Testis (tissue), 2 donors: ENCODE measurements at regions not wholly inside any gene's neighbourhood (a gene's known extent, or its start where the extent isn't known, plus 50 kb on each side); places are given as distances from the start of the nearest gene placed in this dataset.
"Not testable (repeated sequence)": the region's sequence is repeated elsewhere in the genome, so short reads cannot be mapped to it uniquely, and the experiment has no call there.

Experiments
- DNase-seq: peaks from one replicate; pipeline ENCODE4 v3.0.0-alpha.2; 2019
- H3K27ac ChIP-seq, 2 donors: fragments of 200-600 bp; sonication (generic); one replicate each; pipeline ENCODE4 v1.5.1; 2019
- H3K27me3 ChIP-seq: fragments of 200-600 bp; sonication (generic); one replicate; pipeline ENCODE4 v1.5.1; 2019
- H3K36me3 ChIP-seq: fragments of 200-600 bp; sonication (generic); one replicate; pipeline ENCODE4 v1.5.1; 2017; ENCODE audit warnings: low read depth; ENCODE audit errors: missing control alignments
- H3K4me1 ChIP-seq: fragments of 200-600 bp; sonication (generic); one replicate; pipeline ENCODE4 v1.5.1; 2019
- H3K4me3 ChIP-seq, 2 donors: fragments of 200-600 bp; sonication (generic); one replicate each; pipeline ENCODE4 v1.5.1; 2017 to 2019
- H3K9me3 ChIP-seq: fragments of 200-600 bp; sonication (generic); one replicate; pipeline ENCODE4 v1.5.1; 2017
- CTCF ChIP-seq, 3 experiments: fragments of 450-650 bp in 2 of 3; fragments of 200-600 bp in 1 of 3; sonication (generic) in 1 of 3; IDR thresholded peaks; one replicate each; pipeline ENCODE4 v1.5.1; 2016 to 2019; ENCODE audit warnings: antibody characterized with exemption in 3 of 3, mild to moderate bottlenecking in 2 of 3, moderate library complexity in 1 of 3
- POLR2A ChIP-seq: fragments of 450-650 bp; IDR thresholded peaks from one replicate; pipeline ENCODE4 v1.6.1; 2017; ENCODE audit warnings: antibody characterized with exemption, mild to moderate bottlenecking, moderate library complexity
- WGBS, 2 donors: methylation state at CpG; one replicate each; pipeline ENCODE4 v1.1.5; 2018; 5-methylcytosine and 5-hydroxymethylcytosine counted together
- intact Hi-C: fragments of 100-400 bp; cut with DNase I; formaldehyde crosslinking; loops from one replicate; pipeline ENCODE4 v1.15.1; 2023; ENCODE audit warnings: low total_unique reads

- Histone ChIP-seq H3K4me3 (no peak overlapping the region), H3K27me3 (no peaks in the 10 kb centered on the region), H3K4me1 (no peaks in the 10 kb centered on the region), H3K36me3 (no peaks in the 10 kb centered on the region), H3K27ac (no peak overlapping the region), H3K9me3 (no peaks in the 10 kb centered on the region)
- intact Hi-C loops: no loop called here
- 56 to 57% methylated on average over 3 of the region's 3 CpGs for WGBS, 2 donors
- TF ChIP-seq CTCF (IDR thresholded peaks at IDR 0.05) (no peak), POLR2A (no peak)
- DNase-seq: no peak
These were observed 139.5 kb upstream of the FERD3L start for GRCh38 chr7:19284596-19285300.

- H3K9me3 ChIP-seq: no peaks in the 10 kb centered on the region
- intact Hi-C loops: no loop called here
- H3K4me1 ChIP-seq: no peaks in the 10 kb centered on the region
- WGBS, 2 donors: 75 to 90% methylated on average over 1 of the region's 1 CpG
- no peaks in the 10 kb centered on the region for H3K36me3 ChIP-seq
- no peak overlapping the region for H3K27ac ChIP-seq
- TF ChIP-seq CTCF (IDR thresholded peaks at IDR 0.05) (no peak), POLR2A (no peak)
- DNase-seq: no peak
- H3K4me3 ChIP-seq: no peak overlapping the region
- H3K27me3 ChIP-seq: no peaks in the 10 kb centered on the region
These were observed 138.9 kb upstream of the FERD3L start for GRCh38 chr7:19284136-19284535.

GRCh38 chr7:19275000-19275399, 129.8 kb upstream of the FERD3L start:
- no peak overlapping the region for H3K4me3 ChIP-seq
- H3K36me3 ChIP-seq: no peaks in the 10 kb centered on the region
- no peak for DNase-seq
- H3K9me3 ChIP-seq: no peaks in the 10 kb centered on the region
- no peak overlapping the region for H3K27ac ChIP-seq
- no peak for TF ChIP-seq CTCF (IDR thresholded peaks at IDR 0.05)
- no peak for TF ChIP-seq POLR2A
- no peaks in the 10 kb centered on the region for H3K27me3 ChIP-seq
- intact Hi-C loops: no loop called here
- H3K4me1 ChIP-seq: no peaks in the 10 kb centered on the region

GRCh38 chr7:19272329-19272728, 127.1 kb upstream of the FERD3L start:
- H3K36me3 ChIP-seq, H3K4me3 ChIP-seq, H3K9me3 ChIP-seq, H3K27ac ChIP-seq, H3K27me3 ChIP-seq, H3K4me1 ChIP-seq, intact Hi-C loops, DNase-seq: not testable (repeated sequence)
- 92 to 93% methylated on average over 6 of the region's 6 CpGs for WGBS, 2 donors

GRCh38 chr7:19269301-19269700, 124.1 kb upstream of the FERD3L start:
- Histone ChIP-seq H3K27me3 (no peaks in the 10 kb centered on the region), H3K4me3 (no peak overlapping the region), H3K27ac (no peak overlapping the region), H3K4me1 (no peaks in the 10 kb centered on the region), H3K36me3 (no peaks in the 10 kb centered on the region), H3K9me3 (no peaks in the 10 kb centered on the region)
- DNase-seq: no peak
- TF ChIP-seq POLR2A: no peak
- no peak for TF ChIP-seq CTCF (IDR thresholded peaks at IDR 0.05)
- intact Hi-C loops: no loop called here
